GM18505 (cell line): ENCODE measurements at regions not wholly inside any gene's neighbourhood (a gene's known extent, or its start where the extent isn't known, plus 50 kb on each side); places are given as distances from the start of the nearest gene placed in this dataset.
A peak's percentile ranks its signal among the peaks of the same experiment; 100 is the strongest.

ENCODE experiments used
- ATAC-seq: cut with Tn5 transposase; IDR thresholded peaks from one replicate; pipeline ENCODE4 v1.9.1; 2021; ENCODE audit not compliant: unreplicated experiment
- POLR2A ChIP-seq: IDR thresholded peaks from 4 replicates; pipeline ENCODE4 v1.6.1; 2011; ENCODE audit warnings: borderline replicate concordance; ENCODE audit not compliant: insufficient read depth, insufficient read length; ENCODE audit errors: extremely low read depth

- ATAC-seq, result no peak
- TF ChIP-seq POLR2A, result no peak
These were observed 59.8 kb upstream of the FHIT start for GRCh38 chr3:61311044-61311443.

- no peak for TF ChIP-seq POLR2A
- no peak for ATAC-seq
These were observed 64.6 kb upstream of the FHIT start for GRCh38 chr3:61315871-61316270.

- TF ChIP-seq POLR2A, result no peak
- ATAC-seq, result no peak
These were observed 71.8 kb upstream of the FHIT start for GRCh38 chr3:61323094-61323493.

- no peak for ATAC-seq
- TF ChIP-seq POLR2A, result no peak
These were observed 80.8 kb upstream of the FHIT start for GRCh38 chr3:61331929-61332552.

- no peak for ATAC-seq
- TF ChIP-seq POLR2A, result no peak
These were observed 82.1 kb upstream of the FHIT start for GRCh38 chr3:61333192-61333961.

GRCh38 chr3:61334783-61335182 lies 83.5 kb upstream of the FHIT start:
- no peak for TF ChIP-seq POLR2A

GRCh38 chr3:61340931-61341461 lies 89.7 kb upstream of the FHIT start:
- TF ChIP-seq POLR2A, result no peak
- no peak for ATAC-seq

More at GRCh38 chr3:61334783-61335182, 83.5 kb upstream of the FHIT start:
- no peak for ATAC-seq

- ATAC-seq, result no peak
- TF ChIP-seq POLR2A, result no peak
These were observed 92.3 kb upstream of the FHIT start for GRCh38 chr3:61343543-61343942.

GRCh38 chr3:61345020-61345419 lies 93.8 kb upstream of the FHIT start:
- no peak for ATAC-seq
- TF ChIP-seq POLR2A, result no peak

GRCh38 chr3:61347981-61348380 lies 96.7 kb upstream of the FHIT start:
- ATAC-seq, result no peak
- TF ChIP-seq POLR2A, result no peak

GRCh38 chr3:61349717-61350116 lies 98.5 kb upstream of the FHIT start:
- no peak for ATAC-seq
- TF ChIP-seq POLR2A, result no peak

- TF ChIP-seq POLR2A, result no peak
- no peak for ATAC-seq
These were observed 99.6 kb upstream of the FHIT start for GRCh38 chr3:61350782-61351309.

GRCh38 chr3:61352306-61352705 lies 101.1 kb upstream of the FHIT start:
- TF ChIP-seq POLR2A, result no peak

GRCh38 chr3:61353382-61353781 lies 102.1 kb upstream of the FHIT start:
- no peak for TF ChIP-seq POLR2A
- ATAC-seq, result no peak

More at GRCh38 chr3:61352306-61352705, 101.1 kb upstream of the FHIT start:
- no peak for ATAC-seq

GRCh38 chr3:61354604-61355003 lies 103.4 kb upstream of the FHIT start:
- peak; percentile 60 for ATAC-seq

GRCh38 chr3:61356685-61357084 lies 105.4 kb upstream of the FHIT start:
- no peak for ATAC-seq

More at GRCh38 chr3:61354604-61355003, 103.4 kb upstream of the FHIT start:
- TF ChIP-seq POLR2A, result no peak

More at GRCh38 chr3:61356685-61357084, 105.4 kb upstream of the FHIT start:
- TF ChIP-seq POLR2A, result no peak
